ENCODE measurements at regions not wholly inside any gene's neighbourhood (a gene's known extent, or its start where the extent isn't known, plus 50 kb on each side); places are given as distances from the start of the nearest gene placed in this dataset.

DNA sequence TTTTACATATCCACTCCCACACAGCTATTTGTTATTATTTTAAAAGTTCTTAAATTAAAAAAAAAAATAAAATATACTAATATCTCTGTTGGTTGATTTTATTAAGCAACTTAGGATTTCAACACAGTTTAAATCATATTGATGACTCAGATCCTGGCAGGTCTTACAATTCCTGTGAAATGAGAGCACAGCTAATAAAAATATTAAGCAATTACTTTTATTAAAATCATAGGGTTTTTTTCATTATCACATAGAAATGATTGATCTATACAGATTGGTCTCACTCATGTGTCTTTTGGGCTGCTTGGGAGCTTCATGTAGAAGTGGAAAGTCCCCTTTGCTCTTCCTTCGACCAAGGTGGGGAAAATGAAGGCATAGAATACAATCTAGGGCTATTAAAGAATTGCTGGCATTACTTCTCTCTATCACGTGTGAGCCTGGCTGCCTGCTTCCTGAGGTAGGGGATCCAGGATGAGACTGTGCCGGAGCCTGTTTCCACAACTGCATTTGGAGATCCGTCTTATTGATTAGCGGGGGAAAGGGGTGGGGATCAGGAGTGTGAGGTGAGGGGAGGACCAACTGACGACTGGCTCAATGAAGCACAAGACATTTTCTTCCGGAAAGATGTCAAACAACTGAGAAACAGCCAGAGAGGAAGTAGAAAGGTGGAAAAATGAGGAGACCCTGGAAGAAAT lies 858.0 kb downstream of the USP25 start:
- no peak for DNase-seq (ENCODE audit: low read depth)

DNA sequence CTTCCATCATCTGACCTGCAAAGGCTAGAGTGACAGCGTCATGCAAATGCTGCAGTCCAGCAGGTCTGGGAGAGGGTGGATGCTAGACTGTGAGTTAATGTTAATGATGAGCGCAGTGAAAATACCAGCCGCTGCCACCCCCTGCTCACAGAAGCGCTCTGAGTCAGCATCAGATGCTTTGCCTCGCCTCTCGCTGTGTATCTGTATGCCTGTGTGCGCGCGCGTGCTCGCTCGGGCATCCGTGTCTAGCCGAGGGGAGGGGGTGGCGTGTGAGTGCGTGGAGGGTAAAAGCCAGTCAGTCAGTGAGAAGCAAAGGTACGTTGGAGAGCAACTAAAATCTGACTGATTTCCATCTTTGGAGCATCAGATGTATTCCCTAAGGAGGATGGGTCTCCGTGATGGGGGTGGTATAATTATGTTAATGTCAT lies 858.7 kb downstream of the USP25 start:
- DNase-seq (ENCODE audit: low read depth): no peak

DNA sequence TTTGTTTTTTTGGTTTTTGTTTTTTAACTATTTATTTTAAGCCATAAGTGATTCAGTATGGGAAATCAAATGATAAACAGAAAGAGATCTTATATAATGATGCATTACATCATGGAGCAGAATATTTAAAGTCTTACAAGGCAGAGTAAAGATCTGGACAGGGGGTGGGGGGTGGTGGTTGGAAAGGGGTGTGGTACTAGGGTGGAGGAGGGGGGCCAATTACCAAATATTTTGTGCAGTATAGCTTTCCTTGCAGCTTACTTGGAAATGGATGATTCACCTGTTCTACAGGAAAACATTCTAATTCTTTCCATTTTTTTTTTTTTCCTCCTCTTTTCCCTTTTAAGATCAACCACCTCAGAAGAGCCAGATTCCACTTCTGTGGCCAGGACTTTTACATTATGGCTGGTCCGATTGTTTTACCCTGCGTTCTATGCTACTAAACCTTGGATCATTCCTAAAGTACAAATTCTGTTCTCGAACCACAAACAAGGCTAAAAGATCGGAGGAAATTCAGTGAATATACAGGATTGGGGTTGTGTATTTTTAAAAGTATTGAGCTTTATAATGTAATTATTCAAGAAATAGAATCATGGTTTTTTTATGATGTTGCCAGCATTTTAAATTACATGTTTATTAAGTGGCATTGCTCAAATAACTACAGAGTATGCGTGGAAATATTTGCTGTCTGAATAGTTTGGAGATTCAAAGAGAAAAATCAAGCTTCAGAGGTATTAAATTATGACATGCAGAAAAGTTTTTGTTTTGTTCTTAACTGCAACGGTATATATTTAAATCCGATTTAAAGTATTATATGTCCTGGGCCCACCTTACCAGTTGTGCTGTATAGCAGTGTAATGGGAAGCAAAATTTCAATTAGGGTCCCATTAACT lies 859.5 kb downstream of the USP25 start:
- DNase-seq (ENCODE audit: low read depth): no peak

GRCh38 chr21:16590186-16590585 lies 860.4 kb downstream of the USP25 start:
- no peak for DNase-seq (ENCODE audit: low read depth)

DNA sequence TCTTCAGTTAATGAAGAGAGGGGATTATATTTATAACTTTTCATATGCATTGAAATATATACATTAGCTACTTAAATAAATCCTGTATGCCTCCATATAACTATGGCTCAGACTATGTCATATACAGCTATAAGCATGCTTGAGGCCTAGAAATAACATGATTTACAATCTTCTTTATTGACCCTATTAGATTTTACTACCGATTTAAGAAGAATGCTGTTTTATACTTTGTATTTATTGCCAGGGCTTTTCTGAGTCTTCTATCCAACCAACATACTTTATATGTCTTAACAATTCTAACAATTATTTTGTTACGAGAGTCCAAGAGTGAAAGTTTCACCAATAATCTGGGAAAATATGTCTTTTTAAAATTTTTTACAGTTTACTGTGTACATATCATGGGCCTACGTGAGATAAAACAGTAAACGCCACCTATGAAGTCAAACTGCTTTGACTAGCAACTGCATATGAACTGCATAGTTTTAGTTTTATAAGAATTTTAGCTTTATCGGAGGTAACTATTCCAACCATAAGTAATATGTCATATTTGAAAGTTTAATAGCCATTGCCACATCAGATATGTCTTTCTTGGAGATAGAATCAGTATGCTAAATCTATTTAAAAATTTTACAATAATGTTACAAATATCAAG lies 861.0 kb downstream of the USP25 start:
- no peak for DNase-seq (ENCODE audit: low read depth)

DNA sequence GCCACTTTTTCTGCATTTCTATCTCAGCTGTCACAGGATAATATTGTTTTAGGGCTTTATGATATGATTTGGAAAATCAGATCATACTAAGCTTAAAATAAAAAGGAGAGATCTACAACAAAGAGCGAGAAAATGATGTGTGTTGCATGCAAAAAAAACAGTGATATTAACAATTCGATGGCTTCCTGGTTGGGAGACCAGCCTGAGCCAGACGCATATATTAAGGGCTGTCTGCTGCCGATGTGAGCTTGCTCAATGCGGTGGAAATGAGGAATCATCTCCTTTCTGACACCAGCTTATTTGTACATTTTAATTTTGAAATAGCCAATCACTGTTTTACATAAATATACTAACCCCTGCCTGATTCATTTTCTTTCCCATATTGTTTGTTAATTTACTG lies 862.6 kb downstream of the USP25 start:
- DNase-seq (ENCODE audit: low read depth): no peak

DNA sequence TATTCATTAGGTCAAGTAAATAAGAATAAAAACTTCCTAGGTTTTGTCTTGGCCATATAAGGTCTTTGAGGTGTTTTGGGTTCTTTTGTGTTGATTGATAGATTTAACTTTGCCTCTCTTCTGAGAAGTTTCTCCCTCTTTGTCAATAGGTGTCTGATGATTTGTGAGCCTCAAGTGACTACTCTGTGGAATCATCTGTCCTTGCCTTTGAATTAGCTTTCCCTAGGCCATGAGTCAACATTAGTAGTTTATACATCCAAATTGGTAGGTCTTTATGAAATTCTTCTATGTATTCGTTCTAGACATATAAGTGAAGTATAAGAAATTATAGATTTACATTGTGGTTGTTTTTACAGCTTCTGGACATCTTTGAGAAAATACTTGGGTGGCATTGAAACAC lies 864.4 kb downstream of the USP25 start:
- no peak for DNase-seq (ENCODE audit: low read depth)

DNA sequence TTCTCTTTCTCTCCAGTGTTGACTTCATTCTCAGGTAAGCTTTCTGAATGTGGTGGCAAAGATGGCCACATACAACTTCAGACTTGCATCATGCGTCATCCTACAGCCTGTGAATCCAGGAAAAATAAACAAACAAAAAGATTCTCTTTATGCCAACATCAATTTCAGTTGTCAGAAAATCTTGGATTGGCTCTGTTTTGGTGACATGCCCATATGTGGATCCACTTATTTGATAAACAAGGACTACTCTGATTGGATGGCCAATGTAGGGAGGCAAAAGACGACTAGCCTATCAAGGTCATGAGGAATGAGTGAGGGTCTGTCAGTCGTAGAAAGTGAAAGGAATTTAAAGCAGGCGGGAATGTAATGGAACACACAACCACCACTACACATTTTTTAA lies 866.6 kb downstream of the USP25 start:
- DNase-seq (ENCODE audit: low read depth): no peak

DNA sequence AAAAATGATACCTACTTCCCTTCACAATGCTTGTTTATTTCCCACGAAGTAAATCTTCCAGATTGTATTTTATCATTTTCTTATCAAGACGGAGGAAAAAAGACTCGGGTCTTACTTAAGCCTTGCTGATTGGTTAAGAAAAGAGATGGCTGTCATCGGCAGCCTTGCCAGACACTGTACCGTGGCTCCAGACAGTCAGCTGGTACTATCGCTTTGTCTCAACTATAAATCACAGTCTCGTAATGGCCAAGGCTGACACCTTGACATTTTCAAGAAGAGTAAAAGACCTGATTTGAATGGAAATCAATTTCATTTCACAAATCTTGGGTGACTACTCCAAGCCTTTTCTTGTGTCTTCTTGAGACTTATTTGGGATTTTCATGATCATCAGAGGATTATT lies 868.0 kb downstream of the USP25 start:
- DNase-seq (ENCODE audit: low read depth): no peak

DNA sequence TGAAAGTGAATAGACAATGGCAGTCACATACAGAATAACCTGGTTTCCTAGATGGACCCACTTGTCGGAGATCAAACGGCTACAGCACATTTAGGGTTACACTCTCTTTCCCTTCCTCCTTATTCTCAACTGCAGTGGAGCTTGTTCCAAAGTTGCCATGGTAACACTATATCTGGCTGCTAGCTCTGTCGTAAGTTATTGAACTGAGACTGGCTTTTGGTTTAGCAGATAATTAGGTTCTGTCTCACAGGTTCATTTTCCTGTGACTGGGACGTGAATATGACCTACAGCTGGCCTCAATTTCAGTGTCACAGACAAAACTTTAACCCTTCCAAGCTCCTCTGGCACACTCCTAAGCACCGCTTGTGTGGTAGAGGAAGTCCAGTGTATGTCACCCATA lies 875.8 kb downstream of the USP25 start:
- no peak for DNase-seq (ENCODE audit: low read depth)

DNA sequence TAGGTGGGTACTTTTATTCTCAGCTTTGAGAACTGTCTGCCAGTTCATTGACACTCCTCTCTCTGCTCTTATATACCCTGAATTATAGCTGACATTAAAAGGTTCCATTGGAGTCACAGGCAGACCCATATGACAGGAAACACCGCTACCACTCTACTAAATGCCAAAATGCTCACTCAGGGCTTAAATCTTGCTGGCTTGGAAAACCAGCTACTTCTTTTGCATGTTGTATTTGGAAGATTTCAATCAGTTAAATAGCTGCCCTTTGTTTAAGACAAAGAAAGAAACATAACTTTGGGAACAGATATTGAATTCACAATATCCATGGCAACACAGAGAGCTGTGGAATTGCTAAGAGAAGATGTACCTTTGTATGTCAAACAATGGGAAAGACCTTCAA lies 876.5 kb downstream of the USP25 start:
- no peak for DNase-seq (ENCODE audit: low read depth)

DNA sequence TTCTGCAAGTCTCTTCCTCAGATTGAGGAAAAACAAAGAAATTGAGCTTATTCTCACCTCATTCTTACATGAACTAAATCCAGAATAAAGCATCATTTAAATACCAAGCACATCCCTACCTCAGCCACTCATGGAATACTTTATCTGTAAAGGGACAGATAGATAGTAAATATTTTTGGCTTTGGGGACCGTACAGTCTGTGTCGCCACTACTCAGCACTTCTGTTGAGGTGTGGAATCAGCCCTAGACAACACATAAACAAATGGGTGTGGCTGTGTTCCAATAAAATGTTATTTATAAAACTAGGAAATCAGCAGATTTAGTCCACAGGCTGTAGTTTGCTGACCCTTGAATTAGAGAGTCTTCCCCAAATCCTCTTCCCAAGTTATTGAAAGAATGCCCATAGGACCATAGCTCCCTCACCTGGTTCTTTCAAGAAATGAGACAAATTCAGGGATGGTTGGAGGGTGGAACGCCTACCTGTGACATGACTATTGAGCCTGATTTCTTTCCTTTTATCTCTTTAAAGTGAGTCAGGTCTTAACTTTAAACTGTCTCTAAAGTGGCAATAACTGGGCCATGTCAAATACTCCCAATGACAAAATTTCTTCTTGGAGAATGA lies 878.5 kb downstream of the USP25 start:
- DNase-seq (ENCODE audit: low read depth): no peak

DNA sequence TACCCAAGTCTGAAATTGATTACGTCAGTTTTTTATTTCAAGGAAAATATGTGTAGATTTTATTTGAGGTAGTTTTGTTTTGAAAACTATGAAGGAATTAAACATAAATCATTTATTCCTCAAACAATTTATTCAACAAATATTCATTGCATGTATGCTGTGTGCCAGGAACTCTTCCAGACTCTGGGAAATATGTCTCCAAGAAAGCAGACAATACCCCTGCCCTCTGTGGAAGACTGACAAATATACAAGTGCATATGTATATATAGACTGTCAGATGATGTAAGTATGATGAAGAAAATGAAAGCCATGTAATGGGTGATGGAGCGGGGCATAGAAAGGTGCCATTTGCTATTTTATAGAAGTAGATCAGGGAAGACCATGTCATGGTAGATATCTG lies 889.5 kb downstream of the USP25 start:
- DNase-seq (ENCODE audit: low read depth): no peak

- no peak for DNase-seq (ENCODE audit: low read depth)
Observed at GRCh38 chr21:16620786-16621320, 891.1 kb downstream of the USP25 start.

DNA sequence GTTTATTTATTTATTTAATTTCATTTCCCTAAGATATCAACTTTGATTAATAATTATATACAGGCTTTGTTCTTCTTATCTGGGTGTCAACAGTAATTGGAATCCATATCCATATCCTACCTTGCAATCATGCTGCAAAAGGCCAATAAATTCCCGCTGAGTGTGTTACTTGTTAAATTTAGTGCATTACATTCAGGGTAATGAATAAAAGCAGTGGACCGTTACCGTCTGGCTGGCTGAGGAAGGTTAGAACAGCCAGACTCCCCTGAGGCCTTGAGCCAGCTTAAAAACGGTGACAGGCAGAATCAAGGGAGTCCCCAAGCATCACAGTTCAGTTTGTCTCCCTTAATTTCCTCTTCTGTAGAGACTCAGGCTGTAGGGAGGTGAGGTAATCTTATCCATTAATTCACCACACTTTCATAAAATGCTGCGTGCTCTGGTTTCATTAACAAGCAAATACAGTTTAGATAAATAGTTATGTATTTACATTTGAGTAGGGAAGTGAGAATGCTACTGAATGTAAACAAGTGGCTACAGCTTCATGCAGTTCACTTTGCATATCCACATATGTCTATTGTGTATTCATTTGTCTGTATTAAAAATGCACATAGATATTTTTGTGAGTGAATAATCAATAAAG lies 888.2 kb upstream of the CXADR start:
- no peak for DNase-seq (ENCODE audit: low read depth)

DNA sequence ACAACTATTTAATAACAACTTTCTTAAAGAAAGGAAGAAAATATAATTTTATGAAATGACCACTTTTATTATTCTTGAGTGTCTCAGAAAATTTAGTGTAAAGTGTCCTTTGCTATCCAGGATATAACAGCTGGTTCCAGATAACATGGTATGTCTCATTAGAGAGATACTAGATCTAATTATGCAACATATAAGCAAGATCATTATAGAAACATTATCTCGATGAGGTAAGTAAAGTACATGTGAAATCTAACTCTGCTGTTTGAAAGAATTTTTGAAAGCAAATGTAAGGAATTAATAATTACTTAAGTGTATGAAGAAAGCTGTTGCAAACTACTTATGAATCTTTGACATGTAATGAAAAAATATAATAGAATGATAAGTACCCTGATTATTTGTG lies 887.4 kb upstream of the CXADR start:
- no peak for DNase-seq (ENCODE audit: low read depth)

- DNase-seq (ENCODE audit: low read depth): no peak
Observed at GRCh38 chr21:16633831-16634459, 878.9 kb upstream of the CXADR start.

DNA sequence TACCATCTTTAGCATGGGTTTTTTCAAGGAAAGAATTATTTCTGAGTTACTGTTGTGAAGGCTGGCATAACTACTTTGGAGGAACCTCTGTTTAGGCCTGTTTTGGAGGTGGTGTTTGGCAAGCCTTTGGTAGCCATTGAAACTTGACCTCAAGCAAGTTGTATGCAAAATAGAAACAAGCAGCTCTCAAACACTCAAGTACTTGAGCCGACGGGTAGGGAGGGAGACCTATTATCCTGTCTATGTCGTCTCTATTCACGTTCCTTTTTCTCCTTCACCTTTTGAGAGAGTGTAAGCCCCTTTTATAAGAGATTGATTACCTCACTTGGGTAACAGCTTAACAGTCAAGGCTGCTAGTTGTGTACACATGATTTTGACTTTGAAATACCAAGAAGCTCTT lies 878.3 kb upstream of the CXADR start:
- DNase-seq (ENCODE audit: low read depth): no peak

DNA sequence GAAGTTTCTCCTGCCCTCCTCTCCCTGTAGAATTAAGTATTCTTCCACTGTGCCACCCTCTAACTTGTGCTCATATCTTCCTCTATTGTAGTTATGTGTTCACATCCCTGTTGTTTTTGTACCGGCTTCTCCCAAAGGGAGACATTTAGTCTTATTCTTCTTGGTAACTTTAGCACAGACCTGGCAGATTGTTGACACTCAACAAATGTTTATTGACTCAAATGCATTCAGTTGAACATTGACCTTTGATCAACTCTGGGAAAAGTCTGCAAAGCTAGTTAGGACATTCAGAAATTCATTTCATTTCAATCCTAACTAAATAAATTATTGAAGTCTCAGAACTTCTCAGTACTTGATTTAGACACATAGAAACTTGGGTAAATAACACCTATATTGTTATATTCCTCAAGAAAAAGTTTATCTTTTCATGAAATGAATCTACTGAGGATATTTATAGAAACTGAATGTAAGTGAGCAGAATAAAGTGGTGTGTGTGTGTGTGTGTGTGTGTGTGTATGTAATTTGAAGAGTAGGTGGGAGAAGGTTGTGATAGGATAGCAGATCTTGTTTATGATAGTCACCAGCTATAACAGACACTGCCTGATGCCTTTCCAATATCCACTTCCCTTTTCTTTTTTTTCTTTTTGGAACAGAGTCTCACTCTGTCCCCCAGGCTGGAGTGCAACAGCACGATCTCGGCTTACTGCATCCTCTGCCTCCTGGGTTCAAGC lies 872.4 kb upstream of the CXADR start:
- DNase-seq (ENCODE audit: low read depth): no peak

DNA sequence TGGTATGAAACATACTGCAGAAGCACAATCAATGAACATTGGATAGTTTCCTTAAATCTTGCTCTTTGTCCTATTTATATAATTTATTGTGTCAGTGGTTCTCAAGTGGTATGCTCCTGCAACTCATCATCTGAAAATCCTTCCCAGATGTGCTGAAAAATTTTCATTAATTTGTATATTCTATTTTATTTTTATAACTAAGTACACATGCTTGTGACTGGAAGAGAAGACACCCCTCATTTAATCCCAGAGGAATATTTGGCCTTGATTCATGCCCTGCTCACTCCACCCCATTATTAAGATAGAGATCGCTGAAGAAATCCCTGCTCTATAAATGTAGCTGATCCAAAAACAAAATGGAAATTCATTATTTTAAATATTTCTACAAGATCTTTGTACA lies 870.5 kb upstream of the CXADR start:
- DNase-seq (ENCODE audit: low read depth): no peak

DNA sequence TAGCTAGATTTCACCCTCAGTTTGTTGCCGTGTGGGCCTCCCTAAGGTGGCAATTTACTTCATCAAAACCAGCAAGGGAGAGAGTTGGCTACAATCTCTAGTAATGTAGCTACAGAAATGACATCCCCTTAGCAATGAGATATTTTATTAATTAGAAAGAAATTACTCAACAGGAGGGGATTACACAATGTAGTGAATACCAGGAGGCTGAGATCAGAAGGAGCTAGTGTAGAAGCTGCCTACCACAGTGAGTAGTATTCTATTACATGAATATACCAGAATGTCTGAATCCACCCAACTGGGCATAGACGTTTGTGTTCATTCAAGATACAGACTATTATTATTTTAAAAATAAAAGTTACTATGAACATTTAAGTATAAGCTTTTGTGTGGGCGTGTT lies 868.2 kb upstream of the CXADR start:
- no peak for DNase-seq (ENCODE audit: low read depth)

Measured in activated T-helper 9 cell treated with anti-CD3 and anti-CD28 coated beads, Interleukin-2, amount 50 U/mL, for 16 hours (primary cell).